GM21390 (cell line): ENCODE measurements at regions not wholly inside any gene's neighbourhood (a gene's known extent, or its start where the extent isn't known, plus 50 kb on each side); places are given as distances from the start of the nearest gene placed in this dataset.

Experiments
- ATAC-seq: cut with Tn5 transposase; IDR thresholded peaks from one replicate; pipeline ENCODE4 v1.9.1; 2021; ENCODE audit not compliant: unreplicated experiment

DNA sequence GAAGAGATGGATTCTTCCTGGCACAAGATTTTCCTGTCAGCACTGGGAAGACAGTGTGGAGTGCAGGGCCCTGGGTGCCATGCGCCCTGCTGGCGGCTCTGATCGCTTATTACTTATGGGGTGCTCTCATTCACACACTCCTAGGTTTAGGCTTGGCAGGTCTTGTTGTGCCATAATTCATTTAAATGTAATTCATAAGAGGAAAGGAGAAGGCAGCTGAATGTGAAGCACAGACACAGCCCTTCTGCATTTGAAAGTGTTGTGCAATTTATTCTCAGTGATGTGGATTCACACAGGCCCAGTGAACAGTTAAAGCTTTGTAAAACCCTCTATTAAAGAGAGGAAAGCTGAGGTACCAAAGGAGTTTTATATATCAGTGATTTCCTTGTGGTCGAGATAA is 249.7 kb downstream of the C4orf33 start:
- ATAC-seq, result no peak

DNA sequence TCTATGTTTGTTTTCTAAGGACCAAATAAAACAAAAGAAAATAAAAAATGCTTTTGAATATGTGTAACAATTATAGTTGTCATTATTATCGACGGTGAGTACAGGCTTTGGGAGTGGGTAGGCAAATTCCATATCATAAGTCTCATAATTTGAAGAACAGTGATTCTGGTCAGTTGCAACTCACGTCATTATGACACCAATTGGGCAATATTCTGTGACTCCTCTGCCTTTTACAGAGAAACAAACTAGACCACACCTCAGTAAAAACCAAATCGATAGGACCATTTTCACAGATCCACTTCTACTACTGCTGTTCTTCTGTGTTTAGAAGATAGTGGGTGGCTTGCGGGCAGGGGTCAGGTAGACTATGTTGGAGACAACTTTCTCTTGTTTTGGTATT is 250.1 kb downstream of the C4orf33 start:
- ATAC-seq, result no peak

DNA sequence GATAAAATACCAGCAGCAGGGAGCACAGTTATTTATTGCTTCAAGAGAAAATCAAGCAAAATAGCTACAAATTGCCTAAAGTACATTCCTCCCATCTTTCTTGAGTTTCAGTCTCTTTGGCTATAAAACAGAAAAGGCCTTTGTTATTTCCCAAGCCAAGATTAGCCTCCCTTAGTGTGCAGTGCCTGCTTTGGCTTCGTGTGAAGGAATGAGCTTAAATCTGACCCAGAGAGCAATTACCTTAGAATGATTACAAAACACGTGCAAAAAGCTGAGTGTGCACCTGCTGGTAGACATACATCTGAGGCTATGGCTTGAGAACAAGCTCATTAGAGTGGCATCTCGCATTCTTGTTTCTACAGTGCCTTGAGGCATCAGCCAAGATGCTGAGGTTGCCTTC is 250.8 kb downstream of the C4orf33 start:
- ATAC-seq, result no peak

DNA sequence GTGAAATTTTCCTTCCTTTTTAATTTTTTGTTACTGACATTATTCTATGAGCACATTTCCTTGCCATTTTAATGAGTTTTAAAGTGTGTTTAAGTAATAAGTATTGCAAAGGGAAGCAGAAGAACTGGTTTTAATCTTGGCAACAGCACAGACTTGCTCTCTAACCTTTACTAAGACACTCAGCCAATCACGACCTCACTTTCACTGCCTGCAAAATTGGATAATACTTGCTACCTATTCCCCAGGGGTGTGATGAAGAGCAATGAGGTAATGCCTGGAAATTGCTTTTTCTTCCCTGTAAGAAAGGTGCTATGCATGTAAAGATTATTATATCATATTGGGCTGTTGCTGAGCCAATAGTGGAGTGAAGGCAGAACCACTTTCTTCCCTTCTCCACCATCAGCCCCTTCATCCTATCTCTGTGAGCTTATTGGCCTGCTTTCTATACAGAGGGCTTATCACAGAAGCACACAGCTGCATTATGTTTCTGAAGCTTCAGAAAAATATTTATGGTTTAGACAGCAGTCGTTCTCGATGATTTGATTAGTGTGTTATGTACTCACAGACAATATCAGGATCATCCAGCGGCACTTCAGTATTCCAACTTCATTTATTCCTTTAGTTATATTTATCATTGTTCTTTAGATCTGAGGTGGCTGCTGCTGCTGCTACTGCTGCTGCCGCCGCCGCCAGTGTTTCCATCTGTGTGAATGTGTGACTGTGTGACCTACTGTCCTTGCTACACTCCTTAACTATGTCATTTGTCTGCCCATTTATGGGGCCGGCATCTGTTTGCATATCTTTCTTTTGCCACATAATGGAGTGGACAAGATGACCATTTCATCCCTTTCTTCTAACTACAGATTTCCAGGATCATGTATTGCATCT is 255.1 kb downstream of the C4orf33 start:
- ATAC-seq, result no peak

DNA sequence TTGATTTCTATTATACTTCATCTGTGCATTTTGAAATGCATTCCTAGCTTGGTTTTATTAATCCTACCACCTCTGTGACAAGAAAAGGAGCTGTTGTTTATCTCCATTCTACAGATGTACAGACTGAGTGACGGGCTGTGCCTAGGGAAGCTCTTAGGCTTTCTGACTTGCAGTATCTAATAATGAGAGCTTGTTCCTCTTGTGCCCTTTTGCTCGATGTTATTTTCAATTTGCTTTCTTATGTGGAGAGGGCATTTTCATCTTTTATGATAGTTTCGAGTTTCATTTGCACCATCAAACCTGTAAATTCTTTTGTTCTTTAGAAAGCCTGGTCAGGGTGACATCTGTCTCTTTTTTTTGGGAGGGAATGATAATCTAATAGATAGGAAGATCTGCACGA is 256.5 kb downstream of the C4orf33 start:
- ATAC-seq, result no peak

DNA sequence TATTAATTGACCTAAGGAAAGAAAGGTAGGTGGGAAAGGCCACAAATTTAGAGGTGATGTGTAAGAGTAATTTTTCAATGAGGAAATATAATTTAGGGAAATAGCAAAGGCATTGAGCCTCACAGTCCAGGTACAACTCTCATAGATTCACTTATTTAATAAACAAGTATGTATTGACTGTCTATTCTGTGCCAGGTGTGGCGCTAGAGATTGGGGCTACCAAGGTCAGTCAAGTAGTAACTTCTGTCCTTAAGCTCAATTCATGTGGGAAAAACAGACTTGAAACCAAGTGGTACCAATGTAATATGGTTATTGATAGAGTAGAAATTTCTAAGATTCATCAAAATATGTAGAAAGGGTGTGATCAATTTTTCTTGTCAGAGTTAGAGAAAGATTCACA is 257.5 kb downstream of the C4orf33 start:
- ATAC-seq, result no peak

DNA sequence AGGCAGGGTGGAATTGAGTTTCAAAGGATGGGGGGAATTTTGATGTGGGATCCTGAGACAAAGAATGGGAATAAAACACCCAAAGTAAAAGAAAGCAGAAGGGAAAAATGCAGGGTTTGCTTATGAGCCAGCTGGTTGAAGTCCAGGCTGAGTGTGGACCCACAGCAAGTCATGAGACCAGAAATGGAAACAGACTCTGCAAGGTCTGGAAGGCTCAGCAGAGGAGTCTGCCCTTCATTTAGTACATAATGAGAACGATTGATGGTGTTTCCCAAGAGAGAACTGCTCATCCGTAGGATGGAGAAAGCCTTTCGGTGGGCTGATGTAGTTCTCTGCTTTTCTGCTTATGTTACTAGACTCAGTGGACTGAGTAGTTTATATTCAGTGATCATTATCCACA is 259.1 kb downstream of the C4orf33 start:
- ATAC-seq, result no peak

DNA sequence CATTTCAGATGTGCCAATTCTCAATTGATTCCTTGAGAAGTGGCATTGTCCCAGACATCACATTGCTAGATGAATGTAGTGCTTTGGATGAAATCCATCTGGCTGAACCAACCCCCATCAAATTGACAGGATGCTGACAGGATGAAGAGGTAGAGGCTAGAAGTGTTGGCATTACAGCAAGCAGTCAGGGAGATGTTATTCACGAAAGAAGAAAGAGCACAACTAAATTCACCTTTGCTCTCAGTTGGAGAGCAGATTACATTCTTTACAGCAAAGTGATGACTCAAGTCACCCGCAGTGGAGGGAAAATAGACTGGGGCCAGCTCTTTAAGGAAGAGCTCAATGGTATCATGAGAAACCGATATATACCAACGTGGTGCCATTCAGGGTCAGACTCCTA is 259.6 kb downstream of the C4orf33 start:
- no peak for ATAC-seq

DNA sequence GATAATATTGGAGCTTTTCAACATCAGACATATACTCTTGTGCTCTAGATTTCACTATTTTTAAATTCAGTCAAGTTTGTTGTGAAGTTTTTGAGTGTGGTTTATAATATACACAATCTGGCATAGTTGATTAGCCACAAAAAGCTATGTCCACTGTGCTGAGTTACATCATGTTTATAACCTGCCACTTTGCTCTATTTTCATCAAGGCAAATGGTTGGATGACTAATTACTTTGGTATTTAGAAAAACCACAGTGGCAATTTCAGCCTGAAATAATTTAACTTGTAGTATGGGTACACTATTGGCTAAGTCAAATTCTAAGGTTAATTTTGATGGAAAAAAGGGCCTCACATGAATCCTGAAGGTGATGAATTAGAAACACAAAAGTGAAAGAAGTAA is 262.6 kb downstream of the C4orf33 start:
- no peak for ATAC-seq

DNA sequence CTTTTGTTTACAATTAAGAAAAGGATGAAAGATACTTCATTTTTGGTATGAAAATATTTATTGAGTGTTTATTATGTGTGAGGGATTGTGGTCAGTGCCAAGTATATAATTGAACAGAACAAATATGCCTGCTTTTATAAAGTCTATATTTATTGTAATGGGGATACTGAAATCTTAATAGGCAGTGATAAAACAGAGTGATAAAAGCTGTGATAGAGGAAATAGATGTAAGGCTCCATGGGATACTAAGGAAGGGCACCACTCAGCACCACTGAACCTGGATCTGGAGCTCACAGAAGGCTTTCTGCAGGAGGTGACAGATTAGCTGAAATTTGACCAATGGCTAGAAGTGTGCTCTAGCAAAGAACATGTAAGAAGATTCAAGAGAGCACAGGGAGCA is 263.5 kb downstream of the C4orf33 start:
- ATAC-seq, result no peak

DNA sequence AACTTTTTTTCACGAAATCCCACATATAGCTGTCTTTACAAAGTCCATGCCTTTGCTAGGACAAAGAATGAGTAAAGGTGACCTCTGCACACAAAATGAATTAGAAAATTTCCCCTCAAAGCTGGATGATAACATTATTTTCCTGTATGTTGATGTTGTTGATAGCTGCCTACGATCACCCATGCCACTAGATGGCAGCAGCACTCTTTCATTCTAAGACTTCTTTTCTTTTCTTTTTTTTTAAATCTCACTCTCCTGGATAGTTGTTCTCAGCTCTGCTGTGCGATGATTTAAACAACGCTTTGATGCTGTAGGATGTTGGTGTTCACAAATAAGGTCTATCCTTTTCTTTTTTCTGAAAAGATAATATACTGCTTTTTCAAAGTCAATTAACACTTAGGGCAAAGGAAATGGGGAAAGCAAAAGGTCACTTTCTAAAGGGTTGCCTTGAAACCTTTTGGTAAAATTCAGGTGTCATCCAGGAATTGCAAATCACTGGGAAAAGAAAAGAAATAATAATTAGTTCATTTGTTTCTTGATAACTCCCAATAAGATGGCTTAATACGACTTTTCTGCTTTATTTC is 266.8 kb downstream of the C4orf33 start:
- ATAC-seq, result peak; percentile 78

DNA sequence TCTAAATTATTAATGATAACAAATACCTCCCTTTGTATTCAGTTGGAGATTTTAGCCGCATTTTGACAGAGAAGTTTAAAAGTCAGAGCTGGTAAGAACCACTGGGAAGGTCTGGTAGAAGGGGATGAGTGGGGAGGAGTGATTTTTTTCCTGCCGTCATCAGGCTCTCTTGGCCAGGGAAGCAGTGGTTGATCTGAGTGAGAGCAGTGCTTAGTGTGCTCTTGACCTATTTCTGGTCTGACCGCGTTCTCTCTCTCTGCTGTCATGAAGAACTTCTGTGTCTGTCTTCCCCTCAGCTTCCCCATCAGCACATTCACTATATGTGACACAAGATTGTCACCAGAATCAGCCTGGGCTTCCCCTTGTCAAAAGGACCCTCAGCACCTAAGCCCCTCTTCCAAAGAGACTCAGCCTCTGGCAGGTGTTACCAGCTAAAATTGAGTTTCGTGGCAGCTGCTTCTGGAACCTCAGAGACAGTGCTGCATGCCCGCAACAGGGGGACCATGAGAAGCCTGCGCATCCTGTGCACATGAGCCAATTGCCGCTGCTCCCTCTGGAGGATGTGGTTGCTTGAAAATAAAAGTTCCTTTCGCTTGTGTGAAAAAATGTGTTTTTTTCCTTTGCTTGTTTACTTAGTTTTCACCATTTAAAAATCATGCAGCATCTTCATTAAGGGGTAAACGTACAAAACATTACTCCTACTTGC is 268.9 kb downstream of the C4orf33 start:
- no peak for ATAC-seq

DNA sequence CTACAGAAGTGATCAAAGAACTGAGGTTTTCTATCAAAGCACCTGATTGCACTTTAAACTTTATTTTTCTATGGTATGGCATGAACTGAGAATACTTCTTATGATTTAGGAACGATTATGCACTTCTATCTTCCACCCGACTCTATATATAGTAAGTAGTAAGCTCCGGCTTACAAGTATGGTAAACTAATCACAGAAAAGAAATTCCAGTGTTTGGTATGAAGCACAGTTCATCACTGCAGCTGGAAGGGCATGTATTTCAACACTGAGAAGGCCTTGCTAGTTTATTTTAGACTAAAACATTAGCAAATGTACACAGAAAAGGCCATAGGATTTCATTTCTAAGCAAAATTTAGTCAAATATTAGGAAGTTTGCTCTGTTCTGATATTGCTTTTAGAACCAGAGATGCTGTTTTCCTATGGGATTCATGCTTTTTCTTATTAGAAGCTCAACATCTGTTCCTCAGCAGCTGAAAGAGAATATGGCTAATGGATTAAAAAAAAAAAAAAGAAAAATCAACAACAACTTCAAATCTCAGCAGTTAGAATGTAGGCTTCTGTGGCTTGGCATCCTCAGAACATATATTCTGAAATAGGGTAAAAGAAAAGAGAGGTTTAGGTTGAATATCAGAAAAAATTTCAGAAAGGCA is 273.5 kb downstream of the C4orf33 start:
- ATAC-seq, result no peak

DNA sequence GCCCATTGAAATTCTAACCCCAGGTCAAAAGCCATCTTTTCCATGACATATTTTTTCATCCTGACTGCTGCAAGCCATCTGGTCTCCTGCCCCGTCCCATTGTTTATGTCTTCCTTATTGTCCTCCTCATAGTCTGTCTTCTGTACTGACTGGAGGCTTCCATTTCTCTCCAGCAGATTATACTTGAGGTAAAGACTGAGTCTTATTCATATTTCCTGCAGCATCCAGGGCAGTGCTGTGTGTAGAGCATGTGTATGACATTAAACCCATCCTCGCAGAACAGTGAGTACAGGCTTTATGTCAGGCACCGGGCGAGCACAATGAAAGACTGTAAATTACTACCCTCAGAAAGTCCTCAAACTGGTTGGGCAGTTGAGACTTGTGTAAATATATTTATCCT is 275.1 kb downstream of the C4orf33 start:
- ATAC-seq, result no peak

DNA sequence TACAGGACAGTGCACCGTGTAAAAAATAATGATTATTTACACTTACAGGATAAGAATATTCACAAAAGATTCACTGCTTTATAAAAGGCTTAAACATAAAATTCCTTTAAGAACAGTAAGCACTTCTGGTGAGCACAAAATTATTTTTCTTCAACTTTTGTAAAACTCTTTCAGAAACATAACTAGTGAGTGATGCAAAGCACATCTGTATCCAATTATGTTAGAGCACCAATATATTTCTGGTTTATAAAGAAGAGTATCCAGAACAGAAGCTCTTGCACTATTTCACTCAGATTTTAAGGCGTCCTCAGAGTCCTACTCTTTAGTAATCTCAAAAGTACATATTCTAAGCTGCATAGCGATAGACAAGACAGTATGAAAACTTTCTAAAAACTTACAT is 276.0 kb downstream of the C4orf33 start:
- ATAC-seq, result no peak

DNA sequence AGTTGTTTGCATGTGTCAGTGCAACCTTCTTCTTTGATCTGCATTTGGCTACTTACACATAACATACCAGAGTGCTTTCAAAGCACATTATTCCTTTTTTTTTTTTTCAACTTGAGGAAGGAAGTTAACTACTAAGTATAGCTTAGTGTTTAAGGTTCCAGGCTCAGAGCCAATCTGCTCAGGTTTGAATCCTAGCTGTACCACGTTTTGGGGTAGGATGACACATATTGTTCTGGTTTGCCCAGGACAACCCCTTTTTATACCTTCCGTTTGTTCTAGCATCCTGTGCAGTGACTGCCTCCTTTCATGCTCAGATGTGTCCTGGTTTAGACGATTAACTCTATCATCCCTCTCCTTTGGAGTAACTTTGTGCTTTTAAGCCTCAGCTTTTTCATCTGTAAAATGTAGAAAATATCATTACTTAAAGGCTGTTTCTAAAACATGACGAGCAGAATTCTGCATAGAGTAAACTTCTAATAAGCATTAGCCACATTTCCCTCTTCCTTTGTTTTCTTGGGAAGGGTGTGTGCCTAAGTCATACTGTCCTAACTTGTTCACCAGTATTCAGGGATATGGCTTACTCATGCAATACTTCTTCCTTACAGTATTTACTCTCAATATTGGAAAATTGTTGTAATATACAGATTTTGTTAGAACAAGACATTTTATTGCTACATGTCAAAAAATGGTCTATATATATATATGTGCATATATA is 281.3 kb downstream of the C4orf33 start:
- no peak for ATAC-seq

DNA sequence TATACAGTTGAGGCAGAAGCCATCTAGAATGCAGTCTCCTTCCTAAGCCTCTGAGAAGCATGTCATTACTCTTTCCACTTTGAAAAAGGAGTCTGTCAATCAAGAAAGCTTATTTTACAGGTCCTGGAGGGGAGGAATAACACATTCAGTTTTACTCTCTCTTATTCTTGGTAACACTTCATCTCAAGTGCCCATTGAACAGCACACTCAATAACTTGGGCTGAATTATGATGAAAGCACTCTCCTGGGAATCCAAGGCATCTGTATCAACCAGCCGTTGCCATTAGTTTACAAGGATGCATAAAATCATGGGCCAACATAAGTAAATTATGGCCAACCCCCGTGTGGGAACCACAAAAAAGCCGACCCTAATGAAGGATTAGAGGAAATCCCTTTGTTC is 282.4 kb downstream of the C4orf33 start:
- no peak for ATAC-seq

DNA sequence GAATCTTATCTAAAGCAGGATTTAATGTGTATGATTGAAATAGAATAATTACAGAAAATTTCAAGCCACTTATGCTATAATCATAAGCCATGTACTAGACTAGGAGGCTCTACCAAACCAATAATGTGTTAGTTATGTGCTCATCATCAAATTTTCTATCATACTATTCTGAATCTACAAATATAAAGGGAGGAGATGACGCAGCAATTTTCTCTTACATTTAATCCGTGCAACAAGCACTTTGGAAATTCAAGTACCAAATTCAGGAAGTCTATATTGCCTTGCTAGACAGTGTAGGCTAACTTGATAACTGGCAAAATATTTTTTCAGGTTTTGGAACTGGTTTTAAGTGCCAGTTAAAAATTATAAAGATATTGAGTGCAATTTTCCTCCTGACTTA is 283.5 kb downstream of the C4orf33 start:
- no peak for ATAC-seq

DNA sequence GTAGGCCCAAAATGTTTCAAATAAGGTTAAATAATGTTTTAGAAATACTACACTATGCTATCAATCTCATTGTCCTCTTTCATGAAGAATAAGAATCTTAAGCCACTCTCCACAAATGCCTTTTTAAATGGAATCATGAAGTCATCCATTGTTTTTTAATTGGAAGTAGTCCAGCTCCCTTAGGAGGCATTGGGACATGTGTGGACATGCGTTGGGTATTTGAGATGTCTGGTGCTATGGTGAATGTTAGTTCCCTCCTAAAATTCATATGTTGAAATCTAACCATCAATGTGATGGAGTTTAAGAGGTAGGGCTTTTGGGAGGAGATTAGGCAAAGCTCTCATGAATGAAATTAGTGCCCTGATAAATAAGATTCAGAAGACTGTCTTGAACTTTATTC is 289.0 kb downstream of the C4orf33 start:
- ATAC-seq, result no peak

DNA sequence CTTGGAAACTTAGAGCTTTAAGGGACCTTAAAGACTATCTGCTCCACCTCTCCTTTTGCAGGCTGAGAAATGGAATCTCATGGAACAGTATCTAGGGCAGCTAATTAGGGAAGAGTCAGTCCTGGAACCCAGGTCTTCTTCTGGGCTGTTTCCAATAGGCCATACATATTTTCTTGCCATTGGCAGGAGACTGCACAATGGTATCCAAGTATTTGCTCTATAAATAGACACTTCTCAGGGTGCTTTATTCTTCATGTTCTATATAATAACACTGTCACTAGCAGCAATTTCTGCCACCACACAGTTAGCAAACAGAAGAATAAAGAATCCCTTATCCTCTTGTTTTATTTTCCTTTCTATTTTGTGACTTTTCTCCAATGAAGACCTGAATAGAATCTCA is 291.7 kb downstream of the C4orf33 start:
- ATAC-seq, result no peak

DNA sequence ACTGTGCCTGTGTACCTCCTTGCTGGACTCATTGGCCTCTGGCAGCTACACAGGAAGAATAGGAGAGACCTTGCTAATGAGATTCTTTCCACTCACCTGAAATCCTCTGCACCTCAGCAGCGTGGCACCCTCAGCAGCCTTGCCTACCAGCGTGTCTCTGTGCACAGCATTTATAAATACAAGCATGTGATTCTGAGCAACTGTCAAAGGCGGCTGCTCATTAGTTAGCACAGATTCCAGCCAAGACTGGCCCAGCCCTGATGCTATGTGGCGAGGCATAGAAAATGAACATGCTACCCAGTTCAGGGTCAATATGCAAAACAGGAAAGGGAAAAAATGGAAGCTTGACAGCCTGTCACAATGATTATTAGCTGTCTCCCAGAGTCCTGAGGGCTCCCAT is 298.0 kb downstream of the C4orf33 start:
- ATAC-seq, result no peak
